Common myeloid progenitor, CD34-positive (primary cell): ENCODE measurements at regions not wholly inside any gene's neighbourhood (a gene's known extent, or its start where the extent isn't known, plus 50 kb on each side); places are given as distances from the start of the nearest gene placed in this dataset.

Experiments used
- CTCF ChIA-PET: fragments of 350-600 bp; sonication (Branson Sonifier 250); formaldehyde crosslinking; loops from one replicate; lab custom pipeline; 2021; ENCODE audit warnings: antibody characterized with exemption; lab: Charles Lee
- POLR2A ChIA-PET: fragments of 350-600 bp; sonication (Branson Sonifier 250); formaldehyde crosslinking; loops from one replicate; lab custom pipeline; 2021; ENCODE audit warnings: antibody characterized with exemption; lab: Charles Lee
- DNase-seq, 3 donors: peaks; one replicate each; pipeline versions ENCODE4 v3.0.0 to v3.0.0-alpha.2; 2013
- H3K27ac ChIP-seq, 2 experiments: 1 replicate in 1 of 2; 2 replicates in 1 of 2; pipeline ENCODE4 v1.7.0; 2013; ENCODE audit warnings: inconsistent platforms in 2 of 2, low read length in 2 of 2, mild to moderate bottlenecking in 2 of 2, low read depth in 1 of 2, moderate library complexity in 1 of 2; ENCODE audit not compliant: severe bottlenecking in 2 of 2, insufficient read depth in 1 of 2, poor library complexity in 1 of 2
- H3K27me3 ChIP-seq, 5 experiments: replicated peaks in 2 of 5; 1 replicate in 3 of 5; 2 replicates in 2 of 5; pipeline versions ENCODE4 v1.6.1 to v1.7.0; 2013; ENCODE audit warnings: low read length in 4 of 5, mild to moderate bottlenecking in 2 of 5, moderate library complexity in 2 of 5, inconsistent platforms in 1 of 5; ENCODE audit not compliant: insufficient read depth in 5 of 5, control insufficient read depth in 4 of 5
- H3K36me3 ChIP-seq, 4 experiments: 1 replicate in 2 of 4; 2 replicates in 2 of 4; pipeline versions ENCODE4 v1.6.1 to v1.7.0; 2013; ENCODE audit warnings: low read length in 3 of 4, control low read depth in 1 of 4, mild to moderate bottlenecking in 1 of 4; ENCODE audit not compliant: control insufficient read depth in 4 of 4, insufficient read depth in 4 of 4
- H3K4me1 ChIP-seq, 4 experiments: 1 replicate in 3 of 4; 2 replicates in 1 of 4; pipeline versions ENCODE4 v1.6.1 to v1.7.1; 2013; ENCODE audit warnings: low read length in 3 of 4, mild to moderate bottlenecking in 3 of 4, control low read depth in 1 of 4, inconsistent platforms in 1 of 4, moderate library complexity in 1 of 4; ENCODE audit not compliant: control insufficient read depth in 4 of 4, insufficient read depth in 4 of 4; ENCODE audit errors: control extremely low read depth in 1 of 4
- H3K4me3 ChIP-seq, 7 experiments: 1 replicate in 4 of 7; 2 replicates in 3 of 7; pipeline versions ENCODE4 v1.5.1 to v1.7.0; 2013; ENCODE audit warnings: mild to moderate bottlenecking in 7 of 7, low read length in 6 of 7, moderate library complexity in 6 of 7, inconsistent platforms in 2 of 7, low read depth in 2 of 7, control low read depth in 1 of 7; ENCODE audit not compliant: insufficient read depth in 4 of 7, control insufficient read depth in 1 of 7; ENCODE audit errors: extremely low read depth in 1 of 7
- H3K9me3 ChIP-seq, 5 experiments: 1 replicate in 4 of 5; 2 replicates in 1 of 5; pipeline versions ENCODE4 v1.6.1 to v1.7.1; 2013; ENCODE audit warnings: low read length in 4 of 5, mild to moderate bottlenecking in 2 of 5, inconsistent platforms in 1 of 5, low read depth in 1 of 5, moderate library complexity in 1 of 5; ENCODE audit not compliant: control insufficient read depth in 4 of 5, insufficient read depth in 2 of 5; ENCODE audit errors: control extremely low read depth in 1 of 5
- WGBS: methylation state at CpG from one replicate; pipeline ENCODE4 v1.1.5; 2013; ENCODE audit not compliant: insufficient coverage; 5-methylcytosine and 5-hydroxymethylcytosine counted together

GRCh38 chr1:221192055-221192454 is 312.8 kb downstream of the HLX start:
- Histone ChIP-seq H3K27ac (no peak overlapping the region), H3K4me1 (peaks cover 0 to 4% (median 0%) of the 10 kb centered on the region in 4 experiments), H3K27me3 (no peaks in the 10 kb centered on the region), H3K4me3 (no peak overlapping the region), H3K9me3 (peaks cover 0 to 6% (median 0%) of the 10 kb centered on the region in 5 experiments), H3K36me3 (no peaks in the 10 kb centered on the region)
- POLR2A ChIA-PET: no interaction called here
- CTCF ChIA-PET: interaction anchor here (1.0 to 1.9 kb wide), 3 partner anchors 11 to 17 kb away, joined by 3 to 5 read pairs (median 5); no protein-coding TSS in a partner anchor
- DNase-seq: no peak
- WGBS: 100% methylated on average over 1 of the region's 1 CpG

DNA sequence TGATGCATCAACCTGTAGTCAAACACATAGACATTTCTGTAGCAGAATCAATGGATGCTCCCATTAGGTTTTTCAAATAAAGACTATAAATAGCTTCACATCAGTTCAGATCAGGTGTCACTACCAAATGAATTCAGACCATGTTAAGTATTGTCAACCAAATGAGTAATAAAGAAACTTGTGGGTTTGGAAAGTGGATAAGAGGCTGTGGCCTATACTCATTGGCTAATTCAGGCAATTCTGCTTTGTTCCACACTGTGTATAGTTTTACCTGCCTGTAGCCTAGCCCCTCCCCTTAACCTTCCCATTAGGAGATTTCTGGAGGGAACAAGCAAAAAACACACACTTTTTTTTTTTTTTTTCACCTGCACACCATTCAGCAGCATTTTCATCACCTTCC is 321.2 kb downstream of the HLX start:
- no peak for DNase-seq
- H3K4me3 ChIP-seq: no peak overlapping the region
- peaks cover 0 to 10% (median 0%) of the 10 kb centered on the region in 5 experiments for H3K9me3 ChIP-seq
- H3K4me1 ChIP-seq: no peaks in the 10 kb centered on the region
- H3K27ac ChIP-seq: no peak overlapping the region
- H3K36me3 ChIP-seq: no peaks in the 10 kb centered on the region
- ChIA-PET POLR2A (no interaction called here), CTCF (interaction anchor here (1.0 to 4.7 kb wide), 2 partner anchors 18 to 325 kb away, joined by 4 to 61 read pairs; no protein-coding TSS in a partner anchor)
- no peaks in the 10 kb centered on the region for H3K27me3 ChIP-seq

DNA sequence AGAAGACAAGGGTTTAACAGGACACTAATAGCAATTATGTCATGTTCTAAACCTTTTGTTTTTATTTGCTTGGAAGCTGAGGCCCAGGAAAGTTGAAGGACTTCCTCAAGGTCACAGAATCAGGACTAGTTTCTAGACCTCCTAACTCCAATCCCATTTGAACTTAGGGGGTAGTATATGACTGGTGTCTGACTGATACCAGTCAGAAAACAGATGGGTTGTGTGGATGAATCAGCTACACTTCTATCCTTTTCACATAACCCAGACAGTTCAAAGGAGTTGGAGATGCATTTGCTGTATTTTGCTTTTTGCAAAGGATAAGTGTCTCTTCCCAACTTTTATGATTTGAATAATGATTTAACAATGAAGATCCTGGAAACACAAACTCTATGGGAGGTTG is 322.5 kb downstream of the HLX start:
- no peak for DNase-seq
- peaks cover 0 to 6% (median 0%) of the 10 kb centered on the region in 5 experiments for H3K9me3 ChIP-seq
- H3K4me1 ChIP-seq: no peaks in the 10 kb centered on the region
- H3K4me3 ChIP-seq: no peak overlapping the region
- H3K36me3 ChIP-seq: no peaks in the 10 kb centered on the region
- POLR2A ChIA-PET: no interaction called here
- CTCF ChIA-PET: interaction anchor here (0.8 to 4.7 kb wide), 9 partner anchors 47 to 329 kb away, joined by 3 to 61 read pairs (median 4); partner anchors contain the start of gene HLX
- no peak overlapping the region for H3K27ac ChIP-seq
- H3K27me3 ChIP-seq: no peaks in the 10 kb centered on the region

GRCh38 chr1:221203224-221204054 is 324.2 kb downstream of the HLX start:
- 100% methylated on average over 1 of the region's 3 CpGs for WGBS
- H3K4me1 ChIP-seq: no peaks in the 10 kb centered on the region
- POLR2A ChIA-PET: no interaction called here
- no peak overlapping the region for H3K27ac ChIP-seq
- no peaks in the 10 kb centered on the region for H3K27me3 ChIP-seq
- DNase-seq: peak; percentile 73 to 85 (median 78)
- no peaks in the 10 kb centered on the region for H3K36me3 ChIP-seq
- no peaks in the 10 kb centered on the region for H3K9me3 ChIP-seq
- CTCF ChIA-PET: interaction anchor here (0.8 to 4.7 kb wide), 21 partner anchors 11 to 397 kb away, joined by 3 to 61 read pairs (median 4); no protein-coding TSS in a partner anchor
- H3K4me3 ChIP-seq: no peak overlapping the region

- no CpG with 5 or more reads among the region's 3 CpGs for WGBS
- H3K36me3 ChIP-seq: no peaks in the 10 kb centered on the region
- H3K9me3 ChIP-seq: peaks cover 0 to 3% (median 0%) of the 10 kb centered on the region in 5 experiments
- ChIA-PET CTCF (interaction anchor here (0.8 to 4.7 kb wide), 14 partner anchors 12 to 397 kb away, joined by 3 to 61 read pairs (median 5); no protein-coding TSS in a partner anchor), POLR2A (no interaction called here)
- no peak overlapping the region for H3K27ac ChIP-seq
- H3K4me1 ChIP-seq: no peaks in the 10 kb centered on the region
- H3K4me3 ChIP-seq: no peak overlapping the region
- no peaks in the 10 kb centered on the region for H3K27me3 ChIP-seq
- no peak for DNase-seq
Measured at GRCh38 chr1:221204055-221204833, 325.0 kb downstream of the HLX start.

- WGBS: 100% methylated on average over 1 of the region's 1 CpG
- Histone ChIP-seq H3K27me3 (no peaks in the 10 kb centered on the region), H3K27ac (no peak overlapping the region), H3K4me1 (no peaks in the 10 kb centered on the region), H3K9me3 (peaks cover 0 to 3% (median 0%) of the 10 kb centered on the region in 5 experiments), H3K36me3 (no peaks in the 10 kb centered on the region), H3K4me3 (no peak overlapping the region)
- POLR2A ChIA-PET: no interaction called here
- DNase-seq: no peak
- CTCF ChIA-PET: interaction anchor here (0.7 to 2.7 kb wide), 3 partner anchors 298 to 330 kb away, joined by 3 to 7 read pairs (median 3); no protein-coding TSS in a partner anchor
Measured at GRCh38 chr1:221206076-221206475, 326.8 kb downstream of the HLX start.
